ENCODE measurements at regions not wholly inside any gene's neighbourhood (a gene's known extent, or its start where the extent isn't known, plus 50 kb on each side); places are given as distances from the start of the nearest gene placed in this dataset.

GRCh38 chr4:177064729-177065394, 244.8 kb upstream of the NEIL3 start:
- TF ChIP-seq FOXP2 (optimal IDR thresholded peaks at IDR 0.05; ENCODE audit: borderline replicate concordance, extremely low read depth, extremely low read length, insufficient read depth) (no peak), REST (IDR thresholded peaks at IDR 0.05; ENCODE audit: insufficient read depth in 1 of 2, low read depth in 2 of 2, low read length in 2 of 2) (no peak), POLR2AphosphoS5 (IDR thresholded peaks at IDR 0.05; ENCODE audit: low read depth, low read length) (no peak), TAF1 (IDR thresholded peaks at IDR 0.05; ENCODE audit: borderline replicate concordance, insufficient read depth, low read length) (no peak), SIN3A (IDR thresholded peaks at IDR 0.05; ENCODE audit: borderline replicate concordance, insufficient read depth, low read length) (no peak)

- TF ChIP-seq POLR2AphosphoS5 (IDR thresholded peaks at IDR 0.05; ENCODE audit: low read depth, low read length) (no peak), SIN3A (IDR thresholded peaks at IDR 0.05; ENCODE audit: borderline replicate concordance, insufficient read depth, low read length) (no peak), REST (IDR thresholded peaks at IDR 0.05; ENCODE audit: insufficient read depth in 1 of 2, low read depth in 2 of 2, low read length in 2 of 2) (no peak), FOXP2 (optimal IDR thresholded peaks at IDR 0.05; ENCODE audit: borderline replicate concordance, extremely low read depth, extremely low read length, insufficient read depth) (no peak), TAF1 (IDR thresholded peaks at IDR 0.05; ENCODE audit: borderline replicate concordance, insufficient read depth, low read length) (no peak)
These were observed 242.9 kb upstream of the NEIL3 start for GRCh38 chr4:177066746-177067145.

- TF ChIP-seq SIN3A (IDR thresholded peaks at IDR 0.05; ENCODE audit: borderline replicate concordance, insufficient read depth, low read length): no peak
- no peak for TF ChIP-seq REST (IDR thresholded peaks at IDR 0.05; ENCODE audit: insufficient read depth in 1 of 2, low read depth in 2 of 2, low read length in 2 of 2)
- no peak for TF ChIP-seq TAF1 (IDR thresholded peaks at IDR 0.05; ENCODE audit: borderline replicate concordance, insufficient read depth, low read length)
- no peak for TF ChIP-seq FOXP2 (optimal IDR thresholded peaks at IDR 0.05; ENCODE audit: borderline replicate concordance, extremely low read depth, extremely low read length, insufficient read depth)
- no peak for TF ChIP-seq POLR2AphosphoS5 (IDR thresholded peaks at IDR 0.05; ENCODE audit: low read depth, low read length)
These were observed 239.1 kb upstream of the NEIL3 start for GRCh38 chr4:177070533-177071058.

GRCh38 chr4:177077095-177077971, 232.3 kb upstream of the NEIL3 start:
- TF ChIP-seq TAF1 (IDR thresholded peaks at IDR 0.05; ENCODE audit: borderline replicate concordance, insufficient read depth, low read length) (no peak), REST (IDR thresholded peaks at IDR 0.05; ENCODE audit: insufficient read depth in 1 of 2, low read depth in 2 of 2, low read length in 2 of 2) (no peak), POLR2AphosphoS5 (IDR thresholded peaks at IDR 0.05; ENCODE audit: low read depth, low read length) (no peak)

Measured in PFSK-1 (cell line).